Endothelial cell of umbilical vein (primary cell): ENCODE measurements at regions not wholly inside any gene's neighbourhood (a gene's known extent, or its start where the extent isn't known, plus 50 kb on each side); places are given as distances from the start of the nearest gene placed in this dataset.

ENCODE experiments used
- EZH2 ChIP-seq: IDR thresholded peaks from 2 replicates; pipeline ENCODE4 v1.6.1; 2012; ENCODE audit warnings: borderline replicate concordance, low read depth, mild to moderate bottlenecking, moderate library complexity, low read length, inconsistent platforms; ENCODE audit not compliant: severe bottlenecking
- FOS ChIP-seq: IDR thresholded peaks from 2 replicates; pipeline ENCODE4 v1.6.1; 2011; ENCODE audit warnings: mild to moderate bottlenecking, low read length, moderate library complexity, borderline replicate concordance; ENCODE audit not compliant: insufficient read depth
- JUN ChIP-seq: IDR thresholded peaks from 2 replicates; pipeline ENCODE4 v1.6.1; 2011; ENCODE audit warnings: borderline replicate concordance, low read depth; ENCODE audit not compliant: insufficient read length, insufficient read depth
- MAX ChIP-seq: IDR thresholded peaks from 2 replicates; pipeline ENCODE4 v1.6.1; 2011; ENCODE audit not compliant: insufficient read depth, insufficient read length
- MYC ChIP-seq: IDR thresholded peaks from one replicate; pipeline ENCODE4 v1.6.1; 2011; ENCODE audit warnings: mild to moderate bottlenecking, low read depth, low read length
- POLR2A ChIP-seq: IDR thresholded peaks from 2 replicates; pipeline ENCODE4 v1.6.1; 2012; ENCODE audit warnings: low read depth, mild to moderate bottlenecking, control low read depth, low read length
- POLR2AphosphoS5 ChIP-seq: IDR thresholded peaks from 2 replicates; pipeline ENCODE4 v1.6.1; 2012; ENCODE audit warnings: low read depth, mild to moderate bottlenecking, control low read depth, low read length, moderate library complexity; ENCODE audit not compliant: insufficient read depth
- TF ChIP-seq, protein P1 (sequence below), 2 donors: IDR thresholded peaks; 1 replicate in 1 of 2; 2 replicates in 1 of 2; pipeline ENCODE4 v1.5.1; 2011; ENCODE audit warnings: low read length in 2 of 2, mild to moderate bottlenecking in 2 of 2, moderate library complexity in 2 of 2, control low read depth in 1 of 2, inconsistent platforms in 1 of 2, low read depth in 1 of 2; ENCODE audit not compliant: insufficient read depth in 1 of 2; ENCODE audit errors: extremely low read depth in 1 of 2

GRCh38 chr1:24250224-24250623, 63.1 kb upstream of the IFNLR1 start:
- TF ChIP-seq MYC = no peak
- TF ChIP-seq, protein P1, sequence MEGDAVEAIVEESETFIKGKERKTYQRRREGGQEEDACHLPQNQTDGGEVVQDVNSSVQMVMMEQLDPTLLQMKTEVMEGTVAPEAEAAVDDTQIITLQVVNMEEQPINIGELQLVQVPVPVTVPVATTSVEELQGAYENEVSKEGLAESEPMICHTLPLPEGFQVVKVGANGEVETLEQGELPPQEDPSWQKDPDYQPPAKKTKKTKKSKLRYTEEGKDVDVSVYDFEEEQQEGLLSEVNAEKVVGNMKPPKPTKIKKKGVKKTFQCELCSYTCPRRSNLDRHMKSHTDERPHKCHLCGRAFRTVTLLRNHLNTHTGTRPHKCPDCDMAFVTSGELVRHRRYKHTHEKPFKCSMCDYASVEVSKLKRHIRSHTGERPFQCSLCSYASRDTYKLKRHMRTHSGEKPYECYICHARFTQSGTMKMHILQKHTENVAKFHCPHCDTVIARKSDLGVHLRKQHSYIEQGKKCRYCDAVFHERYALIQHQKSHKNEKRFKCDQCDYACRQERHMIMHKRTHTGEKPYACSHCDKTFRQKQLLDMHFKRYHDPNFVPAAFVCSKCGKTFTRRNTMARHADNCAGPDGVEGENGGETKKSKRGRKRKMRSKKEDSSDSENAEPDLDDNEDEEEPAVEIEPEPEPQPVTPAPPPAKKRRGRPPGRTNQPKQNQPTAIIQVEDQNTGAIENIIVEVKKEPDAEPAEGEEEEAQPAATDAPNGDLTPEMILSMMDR (IDR thresholded peaks at IDR 0.05; ENCODE audit: extremely low read depth in 1 of 2, insufficient read depth in 1 of 2, low read depth in 1 of 2, low read length in 2 of 2) = no peak
- no peak for TF ChIP-seq POLR2A
- TF ChIP-seq MAX = no peak
- no peak for TF ChIP-seq POLR2AphosphoS5
- TF ChIP-seq JUN = no peak
- TF ChIP-seq EZH2 = no peak
- TF ChIP-seq FOS = no peak
